Vagina (tissue), 2 donors: ENCODE measurements at regions not wholly inside any gene's neighbourhood (a gene's known extent, or its start where the extent isn't known, plus 50 kb on each side); places are given as distances from the start of the nearest gene placed in this dataset.

Experiments
- DNase-seq, 2 donors: peaks; one replicate each; pipeline ENCODE4 v3.0.0-alpha.2; 2017; ENCODE audit errors: extremely low spot score in 2 of 2
- H3K27ac ChIP-seq: fragments of 200-600 bp; sonication (generic); one replicate; pipeline ENCODE4 v1.5.1; 2019
- H3K27me3 ChIP-seq: fragments of 200-600 bp; sonication (generic); one replicate; pipeline ENCODE4 v1.5.1; 2019
- H3K36me3 ChIP-seq, 2 donors: fragments of 200-600 bp; sonication (generic); one replicate each; pipeline ENCODE4 v1.5.1; 2017 to 2019
- H3K4me1 ChIP-seq: fragments of 200-600 bp; sonication (generic); one replicate; pipeline ENCODE4 v1.5.1; 2019
- H3K4me3 ChIP-seq, 2 donors: fragments of 200-600 bp; sonication (generic); 1 replicate in 1 of 2; 2 replicates in 1 of 2; pipeline ENCODE4 v1.5.1; 2016 to 2019
- H3K9me3 ChIP-seq: fragments of 200-600 bp; sonication (generic); one replicate; pipeline ENCODE4 v1.5.1; 2019
- CTCF ChIP-seq, 3 experiments: fragments of 450-650 bp in 2 of 3; fragments of 200-600 bp in 1 of 3; sonication (generic) in 1 of 3; IDR thresholded peaks; one replicate each; pipeline ENCODE4 v1.5.1; 2017 to 2019; ENCODE audit warnings: antibody characterized with exemption in 3 of 3, mild to moderate bottlenecking in 2 of 3, moderate library complexity in 2 of 3
- POLR2A ChIP-seq, 2 donors: fragments of 450-650 bp; IDR thresholded peaks; one replicate each; pipeline ENCODE4 v1.6.1; 2017; ENCODE audit warnings: antibody characterized with exemption in 2 of 2, mild to moderate bottlenecking in 2 of 2, moderate library complexity in 2 of 2
- POLR2AphosphoS5 ChIP-seq, 2 donors: sonication (generic); formaldehyde crosslinking; IDR thresholded peaks; one replicate each; pipeline ENCODE4 v1.9.0; 2017; ENCODE audit warnings: antibody characterized with exemption in 2 of 2, mild to moderate bottlenecking in 2 of 2, low read depth in 1 of 2; ENCODE audit not compliant: insufficient read depth in 1 of 2
- intact Hi-C: fragments of 100-400 bp; cut with DNase I; formaldehyde crosslinking; loops from one replicate; pipeline ENCODE4 v1.15.1; 2023

- TF ChIP-seq POLR2A (IDR thresholded peaks at IDR 0.05) (no peak), CTCF (IDR thresholded peaks at IDR 0.05) (no peak), POLR2AphosphoS5 (IDR thresholded peaks at IDR 0.05; ENCODE audit: insufficient read depth in 1 of 2, low read depth in 1 of 2) (no peak)
- Histone ChIP-seq H3K4me3 (no peak overlapping the region), H3K4me1 (no peaks in the 10 kb centered on the region), H3K9me3 (no peaks in the 10 kb centered on the region), H3K27me3 (no peaks in the 10 kb centered on the region), H3K27ac (no peak overlapping the region), H3K36me3 (no peaks in the 10 kb centered on the region)
- intact Hi-C loops, result no loop called here
- no peak for DNase-seq
Measured at GRCh38 chr2:82316586-82316985, 2012.0 kb upstream of the LRRTM1 start.

- H3K36me3 ChIP-seq, result no peaks in the 10 kb centered on the region
- intact Hi-C loops, result no loop called here
- H3K27ac ChIP-seq, result no peak overlapping the region
- no peak overlapping the region for H3K4me3 ChIP-seq
- no peaks in the 10 kb centered on the region for H3K4me1 ChIP-seq
- no peaks in the 10 kb centered on the region for H3K27me3 ChIP-seq
- no peak for DNase-seq
- no peaks in the 10 kb centered on the region for H3K9me3 ChIP-seq
- TF ChIP-seq CTCF (IDR thresholded peaks at IDR 0.05), result no peak
- TF ChIP-seq POLR2AphosphoS5 (IDR thresholded peaks at IDR 0.05; ENCODE audit: insufficient read depth in 1 of 2, low read depth in 1 of 2), result no peak
- no peak for TF ChIP-seq POLR2A (IDR thresholded peaks at IDR 0.05)
Measured at GRCh38 chr2:82314836-82315472, 2010.4 kb upstream of the LRRTM1 start.

- no peaks in the 10 kb centered on the region for H3K9me3 ChIP-seq
- no peak overlapping the region for H3K4me3 ChIP-seq
- no peaks in the 10 kb centered on the region for H3K27me3 ChIP-seq
- intact Hi-C loops, result no loop called here
- no peaks in the 10 kb centered on the region for H3K36me3 ChIP-seq
- H3K27ac ChIP-seq, result no peak overlapping the region
- no peak for DNase-seq
- TF ChIP-seq POLR2AphosphoS5 (IDR thresholded peaks at IDR 0.05; ENCODE audit: insufficient read depth in 1 of 2, low read depth in 1 of 2) (no peak), CTCF (IDR thresholded peaks at IDR 0.05) (no peak), POLR2A (IDR thresholded peaks at IDR 0.05) (no peak)
- no peaks in the 10 kb centered on the region for H3K4me1 ChIP-seq
Measured at GRCh38 chr2:82307511-82307910, 2003.0 kb upstream of the LRRTM1 start.

DNA sequence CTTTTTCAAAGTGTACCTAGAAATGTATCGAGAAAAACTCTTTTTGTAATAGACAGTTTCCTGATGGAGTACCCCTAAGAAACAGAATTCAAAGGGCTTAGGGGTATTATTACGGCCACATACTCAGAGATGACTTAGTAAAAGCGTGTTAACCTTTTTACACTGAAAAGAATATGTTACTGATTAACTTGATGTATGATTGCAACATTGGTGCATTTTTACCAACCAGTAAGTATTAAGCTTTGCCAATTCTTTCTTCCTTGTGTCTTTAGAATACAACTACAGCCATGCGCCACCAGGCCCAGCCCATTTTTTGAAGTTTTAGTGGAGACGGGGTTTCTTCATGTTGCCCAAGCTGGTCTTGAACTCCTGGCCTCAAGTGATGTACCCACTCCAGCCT lies 1997.0 kb upstream of the LRRTM1 start:
- Histone ChIP-seq H3K4me3 (no peak overlapping the region), H3K27me3 (no peaks in the 10 kb centered on the region), H3K27ac (no peak overlapping the region), H3K9me3 (no peaks in the 10 kb centered on the region), H3K36me3 (no peaks in the 10 kb centered on the region), H3K4me1 (no peaks in the 10 kb centered on the region)
- TF ChIP-seq CTCF (IDR thresholded peaks at IDR 0.05) (no peak), POLR2A (IDR thresholded peaks at IDR 0.05) (no peak), POLR2AphosphoS5 (IDR thresholded peaks at IDR 0.05; ENCODE audit: insufficient read depth in 1 of 2, low read depth in 1 of 2) (no peak)
- intact Hi-C loops, result no loop called here
- no peak for DNase-seq

DNA sequence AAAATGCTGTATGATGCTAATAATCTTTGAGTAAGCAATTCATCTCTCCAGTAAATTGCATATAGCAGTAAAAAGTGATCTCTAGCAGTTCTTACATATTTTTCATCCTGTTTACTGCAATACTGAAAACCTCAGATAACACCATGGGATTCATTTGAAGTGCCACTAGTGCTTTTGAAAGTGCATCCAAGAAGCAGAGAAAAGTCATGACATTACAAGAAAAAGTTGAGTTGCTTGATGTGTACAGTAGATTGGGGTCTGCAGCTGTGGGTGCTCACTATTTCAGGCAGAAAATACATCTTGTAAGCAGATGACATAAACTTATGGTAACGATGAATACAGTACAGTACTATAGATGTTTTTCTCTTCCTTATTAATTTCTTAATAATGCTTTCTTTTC lies 1984.9 kb upstream of the LRRTM1 start:
- H3K27me3 ChIP-seq, result no peaks in the 10 kb centered on the region
- H3K36me3 ChIP-seq, result no peaks in the 10 kb centered on the region
- DNase-seq, result no peak
- no peak overlapping the region for H3K4me3 ChIP-seq
- H3K4me1 ChIP-seq, result no peaks in the 10 kb centered on the region
- TF ChIP-seq POLR2A (IDR thresholded peaks at IDR 0.05), result no peak
- TF ChIP-seq CTCF (IDR thresholded peaks at IDR 0.05), result no peak
- TF ChIP-seq POLR2AphosphoS5 (IDR thresholded peaks at IDR 0.05; ENCODE audit: insufficient read depth in 1 of 2, low read depth in 1 of 2), result no peak
- intact Hi-C loops, result no loop called here
- no peak overlapping the region for H3K27ac ChIP-seq
- H3K9me3 ChIP-seq, result no peaks in the 10 kb centered on the region
